ENCODE measurements at regions not wholly inside any gene's neighbourhood (a gene's known extent, or its start where the extent isn't known, plus 50 kb on each side); places are given as distances from the start of the nearest gene placed in this dataset.

DNA sequence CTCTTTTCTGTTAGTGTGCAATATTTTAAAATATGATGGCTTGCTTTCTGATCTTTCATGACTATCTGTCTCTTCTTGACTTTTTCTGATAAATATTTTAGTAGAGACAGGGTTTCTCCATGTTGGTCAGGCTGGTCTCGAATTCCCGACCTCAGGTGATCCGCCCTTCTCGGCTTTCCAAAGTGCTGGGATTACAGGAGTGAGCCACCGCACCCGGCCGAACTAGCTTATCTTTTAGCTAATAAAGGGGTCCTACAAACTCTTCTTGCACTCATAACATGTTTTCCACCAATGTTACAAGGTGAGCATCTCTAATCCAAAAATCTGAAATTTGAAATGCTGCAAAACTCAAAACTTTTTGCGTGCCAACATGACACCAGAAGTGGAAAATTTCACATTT lies 535.2 kb upstream of the PCDH20 start:
- TF ChIP-seq, protein P1, sequence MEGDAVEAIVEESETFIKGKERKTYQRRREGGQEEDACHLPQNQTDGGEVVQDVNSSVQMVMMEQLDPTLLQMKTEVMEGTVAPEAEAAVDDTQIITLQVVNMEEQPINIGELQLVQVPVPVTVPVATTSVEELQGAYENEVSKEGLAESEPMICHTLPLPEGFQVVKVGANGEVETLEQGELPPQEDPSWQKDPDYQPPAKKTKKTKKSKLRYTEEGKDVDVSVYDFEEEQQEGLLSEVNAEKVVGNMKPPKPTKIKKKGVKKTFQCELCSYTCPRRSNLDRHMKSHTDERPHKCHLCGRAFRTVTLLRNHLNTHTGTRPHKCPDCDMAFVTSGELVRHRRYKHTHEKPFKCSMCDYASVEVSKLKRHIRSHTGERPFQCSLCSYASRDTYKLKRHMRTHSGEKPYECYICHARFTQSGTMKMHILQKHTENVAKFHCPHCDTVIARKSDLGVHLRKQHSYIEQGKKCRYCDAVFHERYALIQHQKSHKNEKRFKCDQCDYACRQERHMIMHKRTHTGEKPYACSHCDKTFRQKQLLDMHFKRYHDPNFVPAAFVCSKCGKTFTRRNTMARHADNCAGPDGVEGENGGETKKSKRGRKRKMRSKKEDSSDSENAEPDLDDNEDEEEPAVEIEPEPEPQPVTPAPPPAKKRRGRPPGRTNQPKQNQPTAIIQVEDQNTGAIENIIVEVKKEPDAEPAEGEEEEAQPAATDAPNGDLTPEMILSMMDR (IDR thresholded peaks at IDR 0.05; ENCODE audit: low read depth, low read length): no peak
- H3K27me3 ChIP-seq: no peaks in the 10 kb centered on the region
- H3K4me1 ChIP-seq (ENCODE audit: low read depth): no peaks in the 10 kb centered on the region
- H3K36me3 ChIP-seq: no peaks in the 10 kb centered on the region
- no peaks in the 10 kb centered on the region for H3K9me3 ChIP-seq (ENCODE audit: low read depth)
- no peak overlapping the region for H3K27ac ChIP-seq
- no peak for DNase-seq (ENCODE audit: low read depth in 1 of 2, low spot score in 1 of 2)
- no peak overlapping the region for H3K4me3 ChIP-seq

DNA sequence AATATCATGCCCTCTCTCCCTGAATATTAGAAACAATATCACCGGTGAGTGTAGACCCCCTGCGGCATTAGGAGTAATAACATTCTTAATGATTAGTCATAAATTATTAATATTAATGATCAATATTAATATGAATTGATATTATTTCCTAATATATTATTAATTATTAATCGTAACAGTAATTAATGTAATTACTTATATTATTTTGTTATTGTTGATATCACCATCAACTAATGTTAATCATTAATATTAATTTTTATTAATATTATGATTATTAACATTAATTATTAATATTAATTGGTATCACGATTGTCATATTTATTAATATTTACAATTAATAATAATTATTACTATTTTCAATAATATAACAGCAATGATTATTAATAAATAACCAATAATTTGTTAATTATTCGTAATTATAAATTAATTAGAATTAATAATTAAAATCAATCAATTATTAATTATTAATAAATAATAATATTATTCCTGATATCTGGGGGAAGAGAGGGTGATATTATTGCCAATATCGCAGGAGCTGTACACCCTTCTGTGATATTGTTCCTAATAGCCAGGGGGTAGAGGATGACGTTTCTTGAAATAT lies 528.8 kb upstream of the PCDH20 start:
- no peak for DNase-seq (ENCODE audit: low read depth in 1 of 2, low spot score in 1 of 2)
- H3K9me3 ChIP-seq (ENCODE audit: low read depth): no peaks in the 10 kb centered on the region
- no peaks in the 10 kb centered on the region for H3K36me3 ChIP-seq
- no peaks in the 10 kb centered on the region for H3K4me1 ChIP-seq (ENCODE audit: low read depth)
- TF ChIP-seq, protein P1 (IDR thresholded peaks at IDR 0.05; ENCODE audit: low read depth, low read length): no peak
- no peak overlapping the region for H3K4me3 ChIP-seq
- no peaks in the 10 kb centered on the region for H3K27me3 ChIP-seq
- H3K27ac ChIP-seq: no peak overlapping the region

DNA sequence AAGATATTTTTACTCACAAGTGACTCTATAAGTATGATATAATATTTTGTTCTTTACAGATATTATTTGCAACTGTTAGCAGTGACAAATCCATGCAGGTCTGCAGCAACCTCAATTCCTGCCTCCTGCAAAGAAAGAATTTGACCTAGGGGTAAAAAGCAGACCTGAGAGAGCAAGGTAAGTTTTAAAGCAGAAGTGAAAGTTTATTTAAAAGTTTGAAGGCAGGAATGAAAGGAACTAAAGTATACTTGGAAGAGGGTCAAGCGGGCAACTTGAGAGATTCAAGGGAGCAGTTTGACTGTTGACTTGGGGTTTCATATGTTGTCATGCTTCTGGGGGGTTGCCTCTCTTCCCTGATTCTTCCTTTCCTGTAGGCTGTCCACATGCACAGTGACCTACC lies 520.1 kb upstream of the PCDH20 start:
- Histone ChIP-seq H3K4me3 (no peak overlapping the region), H3K27me3 (no peaks in the 10 kb centered on the region), H3K9me3 (ENCODE audit: low read depth) (no peaks in the 10 kb centered on the region), H3K4me1 (ENCODE audit: low read depth) (no peaks in the 10 kb centered on the region), H3K27ac (no peak overlapping the region), H3K36me3 (no peaks in the 10 kb centered on the region)
- TF ChIP-seq, protein P1 (IDR thresholded peaks at IDR 0.05; ENCODE audit: low read depth, low read length): no peak
- no peak for DNase-seq (ENCODE audit: low read depth in 1 of 2, low spot score in 1 of 2)

DNA sequence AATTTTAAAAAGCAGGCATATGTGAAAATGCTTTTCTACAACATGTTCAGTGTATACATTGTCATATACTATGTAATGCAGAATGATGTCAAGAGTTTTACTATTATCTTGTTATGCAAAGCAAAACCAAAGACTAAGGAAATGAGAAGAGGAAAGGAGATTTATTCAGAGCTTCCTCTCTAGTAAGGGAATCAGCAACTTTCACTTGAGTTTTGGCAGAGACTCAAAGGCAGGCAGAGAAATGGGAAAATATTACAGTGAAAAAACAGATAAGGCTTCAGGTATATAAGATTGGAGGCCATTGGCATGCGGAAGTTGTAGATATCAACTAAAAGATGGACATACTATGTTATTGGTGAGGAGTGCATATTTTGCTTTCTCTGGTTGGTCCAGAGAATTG lies 512.0 kb upstream of the PCDH20 start:
- Histone ChIP-seq H3K9me3 (ENCODE audit: low read depth) (no peaks in the 10 kb centered on the region), H3K36me3 (no peaks in the 10 kb centered on the region), H3K4me1 (ENCODE audit: low read depth) (no peaks in the 10 kb centered on the region), H3K27me3 (no peaks in the 10 kb centered on the region), H3K27ac (no peak overlapping the region), H3K4me3 (no peak overlapping the region)
- DNase-seq (ENCODE audit: low read depth in 1 of 2, low spot score in 1 of 2): no peak
- TF ChIP-seq, protein P1 (IDR thresholded peaks at IDR 0.05; ENCODE audit: low read depth, low read length): no peak

DNA sequence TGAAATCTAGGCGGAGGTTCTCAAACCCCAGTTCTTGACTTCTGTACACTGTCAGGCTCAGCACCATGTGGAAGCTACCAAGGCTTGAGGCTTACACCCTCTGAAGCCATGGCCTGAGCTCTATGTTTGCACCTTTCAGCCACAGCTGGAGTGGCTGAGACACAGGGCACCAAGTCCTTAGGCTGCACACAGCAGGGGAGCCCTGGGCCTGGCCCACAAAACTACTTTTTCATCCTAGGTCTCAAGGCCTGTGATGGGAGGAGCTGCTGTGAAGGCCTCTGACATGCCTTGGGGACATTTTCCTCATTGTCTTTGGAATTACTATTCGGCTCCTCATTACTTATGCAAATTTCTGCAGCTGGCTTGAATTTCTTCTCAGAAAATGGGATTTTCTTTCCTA lies 503.2 kb upstream of the PCDH20 start:
- TF ChIP-seq, protein P1 (IDR thresholded peaks at IDR 0.05; ENCODE audit: low read depth, low read length): no peak
- no peaks in the 10 kb centered on the region for H3K4me1 ChIP-seq (ENCODE audit: low read depth)
- H3K27ac ChIP-seq: no peak overlapping the region
- no peak overlapping the region for H3K4me3 ChIP-seq
- peaks cover 4% of the 10 kb centered on the region for H3K9me3 ChIP-seq (ENCODE audit: low read depth)
- no peak for DNase-seq (ENCODE audit: low read depth in 1 of 2, low spot score in 1 of 2)
- no peaks in the 10 kb centered on the region for H3K36me3 ChIP-seq
- no peaks in the 10 kb centered on the region for H3K27me3 ChIP-seq

DNA sequence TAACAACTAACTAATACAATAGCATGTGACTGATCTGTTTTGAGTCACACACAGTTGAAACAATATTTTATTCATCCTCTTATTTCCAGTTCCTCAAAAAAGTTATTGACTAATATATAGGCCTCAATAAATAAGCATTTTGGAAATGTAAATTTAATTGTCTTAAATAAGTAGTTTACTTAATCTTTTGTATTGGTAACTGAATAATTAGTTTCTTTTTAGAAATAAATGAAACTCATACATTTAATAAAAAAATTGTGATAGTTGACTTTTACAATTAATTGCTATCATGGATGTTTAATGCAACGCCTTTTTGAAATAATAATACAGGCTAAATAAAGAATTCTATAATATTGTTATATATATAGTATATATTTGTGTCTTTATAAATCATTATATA lies 500.8 kb upstream of the PCDH20 start:
- TF ChIP-seq, protein P1 (IDR thresholded peaks at IDR 0.05; ENCODE audit: low read depth, low read length): no peak
- Histone ChIP-seq H3K4me1 (ENCODE audit: low read depth) (no peaks in the 10 kb centered on the region), H3K9me3 (ENCODE audit: low read depth) (peaks cover 4% of the 10 kb centered on the region), H3K36me3 (no peaks in the 10 kb centered on the region), H3K27ac (no peak overlapping the region), H3K27me3 (no peaks in the 10 kb centered on the region), H3K4me3 (no peak overlapping the region)
- no peak for DNase-seq (ENCODE audit: low read depth in 1 of 2, low spot score in 1 of 2)
